RPMI7951 (cell line): ENCODE measurements at regions not wholly inside any gene's neighbourhood (a gene's known extent, or its start where the extent isn't known, plus 50 kb on each side); places are given as distances from the start of the nearest gene placed in this dataset.

Experiments used
- DNase-seq: peaks from one replicate; pipeline ENCODE4 v3.0.0-alpha.2; 2012; ENCODE audit warnings: low read depth

GRCh38 chr19:31160336-31160926 lies 188.8 kb downstream of the TSHZ3 start:
- DNase-seq, result peak; percentile 64

GRCh38 chr19:31154021-31154420 lies 195.2 kb downstream of the TSHZ3 start:
- peak; percentile 77 for DNase-seq

- DNase-seq, result peak; percentile 54
Observed at GRCh38 chr19:31152906-31153305, 196.3 kb downstream of the TSHZ3 start.

GRCh38 chr19:31149441-31149941 lies 199.7 kb downstream of the TSHZ3 start:
- DNase-seq, result peak; percentile 65

- no peak for DNase-seq
Observed at GRCh38 chr19:31148671-31149070, 200.6 kb downstream of the TSHZ3 start.

- DNase-seq, result no peak
Observed at GRCh38 chr19:31147234-31147633, 202.0 kb downstream of the TSHZ3 start.

- peak; percentile 39 for DNase-seq
Observed at GRCh38 chr19:31146546-31147183, 202.6 kb downstream of the TSHZ3 start.

- no peak for DNase-seq
Observed at GRCh38 chr19:31146015-31146414, 203.2 kb downstream of the TSHZ3 start.

GRCh38 chr19:31145007-31145406 lies 204.2 kb downstream of the TSHZ3 start:
- no peak for DNase-seq

- DNase-seq, result no peak
Observed at GRCh38 chr19:31144075-31144870, 205.0 kb downstream of the TSHZ3 start.

GRCh38 chr19:31141301-31141700 lies 207.9 kb downstream of the TSHZ3 start:
- DNase-seq, result peak; percentile 87

GRCh38 chr19:31140717-31141116 lies 208.5 kb downstream of the TSHZ3 start:
- peak; percentile 76 for DNase-seq

GRCh38 chr19:31139871-31140505 lies 209.2 kb downstream of the TSHZ3 start:
- DNase-seq, result peak; percentile 83

GRCh38 chr19:31138077-31138476 lies 211.2 kb downstream of the TSHZ3 start:
- no peak for DNase-seq

- peak; percentile 59 for DNase-seq
Observed at GRCh38 chr19:31135841-31136240, 213.4 kb downstream of the TSHZ3 start.

- DNase-seq, result no peak
Observed at GRCh38 chr19:31132753-31133110, 216.5 kb downstream of the TSHZ3 start.

- no peak for DNase-seq
Observed at GRCh38 chr19:31128291-31128690, 220.9 kb downstream of the TSHZ3 start.

GRCh38 chr19:31127134-31127967 lies 221.9 kb downstream of the TSHZ3 start:
- DNase-seq, result peak; percentile 90

- peak; percentile 52 for DNase-seq
Observed at GRCh38 chr19:31126236-31126635, 223.0 kb downstream of the TSHZ3 start.

- no peak for DNase-seq
Observed at GRCh38 chr19:31125071-31125470, 224.2 kb downstream of the TSHZ3 start.

- no peak for DNase-seq
Observed at GRCh38 chr19:31121501-31121900, 227.7 kb downstream of the TSHZ3 start.
